HG03108 (cell line): ENCODE measurements at regions not wholly inside any gene's neighbourhood (a gene's known extent, or its start where the extent isn't known, plus 50 kb on each side); places are given as distances from the start of the nearest gene placed in this dataset.
"Not testable (repeated sequence)": the region's sequence is repeated elsewhere in the genome, so short reads cannot be mapped to it uniquely, and the experiment has no call there.

Source experiments
- ATAC-seq: cut with Tn5 transposase; IDR thresholded peaks from one replicate; pipeline ENCODE4 v1.9.1; 2021; ENCODE audit warnings: moderate library complexity; ENCODE audit not compliant: unreplicated experiment

GRCh38 chr5:62139741-62140140, 166.3 kb upstream of the KIF2A start:
- no peak for ATAC-seq

DNA sequence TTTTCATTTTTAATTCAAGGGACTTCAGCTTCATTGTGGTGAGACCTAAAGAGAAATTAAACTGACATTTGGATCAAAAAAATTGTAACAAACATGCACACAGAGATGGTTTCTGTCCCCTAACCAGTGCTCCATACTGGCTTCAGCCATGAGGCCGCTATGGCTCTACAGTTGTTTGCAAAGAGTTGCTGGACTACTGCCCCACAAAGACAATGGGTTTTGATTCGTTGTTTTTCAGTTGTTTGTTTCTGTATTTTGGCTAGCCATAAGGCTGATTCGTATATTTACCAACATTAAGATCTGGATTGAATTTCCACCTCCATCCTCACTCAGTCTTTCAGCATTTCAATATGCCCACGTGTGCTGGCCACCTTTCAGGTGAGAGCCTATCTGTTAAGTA, 163.7 kb upstream of the KIF2A start:
- ATAC-seq: no peak

GRCh38 chr5:62143268-62144229, 162.5 kb upstream of the KIF2A start:
- ATAC-seq: no peak

- no peak for ATAC-seq
These were observed 161.5 kb upstream of the KIF2A start for GRCh38 chr5:62144401-62145022.

DNA sequence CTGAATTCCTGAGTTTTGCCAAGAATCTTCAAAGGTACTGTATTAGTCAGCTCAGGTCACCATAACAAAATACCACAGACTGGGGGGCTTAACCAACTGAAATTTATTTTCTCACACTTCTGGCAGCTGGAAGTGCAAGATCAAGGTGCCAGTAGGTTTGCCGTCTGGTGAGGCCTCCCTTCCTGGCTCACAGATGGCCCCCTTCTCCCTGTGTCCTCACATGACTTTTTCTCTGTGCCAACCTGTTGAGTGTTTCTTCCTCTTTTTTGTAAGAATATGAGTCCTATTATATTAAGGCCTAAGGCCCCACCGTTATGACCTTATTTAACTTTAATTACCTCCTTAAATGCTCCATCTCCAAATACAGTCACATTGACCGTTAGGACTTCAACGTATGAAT, 156.1 kb upstream of the KIF2A start:
- ATAC-seq: no peak

DNA sequence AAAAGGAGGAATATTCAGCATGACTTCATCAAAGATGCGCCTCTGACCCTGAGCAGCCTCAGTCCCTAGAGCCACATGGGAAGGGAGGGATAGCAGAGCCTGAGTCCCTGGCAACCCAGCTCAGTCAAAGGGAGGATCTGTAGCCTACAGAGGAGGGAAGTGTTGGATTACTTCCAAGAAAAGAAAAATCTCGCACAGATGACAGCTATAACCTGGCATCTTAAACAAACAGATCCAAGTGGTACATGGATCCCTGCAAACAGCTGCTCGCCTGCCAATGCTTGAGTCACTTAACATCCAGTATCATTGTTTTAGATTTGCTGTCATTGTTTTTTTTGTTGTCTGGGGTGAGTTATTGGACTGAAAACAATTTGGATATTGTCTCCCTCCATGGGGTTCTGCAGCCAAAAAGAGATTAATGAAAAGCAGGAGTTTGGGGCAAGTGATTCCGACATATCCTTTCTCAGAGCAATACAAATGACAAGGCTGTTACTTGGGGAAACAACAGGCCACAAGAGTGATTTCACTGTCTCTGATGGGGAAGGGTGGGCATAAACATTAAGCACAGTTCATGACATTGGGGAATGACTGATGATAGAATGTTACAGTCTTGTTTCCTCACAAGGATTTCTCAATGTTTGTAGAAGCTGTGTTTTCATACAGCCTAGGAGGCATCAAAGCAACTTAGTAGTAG, 153.5 kb upstream of the KIF2A start:
- no peak for ATAC-seq

- ATAC-seq: no peak
These were observed 151.2 kb upstream of the KIF2A start for GRCh38 chr5:62154758-62155157.

DNA sequence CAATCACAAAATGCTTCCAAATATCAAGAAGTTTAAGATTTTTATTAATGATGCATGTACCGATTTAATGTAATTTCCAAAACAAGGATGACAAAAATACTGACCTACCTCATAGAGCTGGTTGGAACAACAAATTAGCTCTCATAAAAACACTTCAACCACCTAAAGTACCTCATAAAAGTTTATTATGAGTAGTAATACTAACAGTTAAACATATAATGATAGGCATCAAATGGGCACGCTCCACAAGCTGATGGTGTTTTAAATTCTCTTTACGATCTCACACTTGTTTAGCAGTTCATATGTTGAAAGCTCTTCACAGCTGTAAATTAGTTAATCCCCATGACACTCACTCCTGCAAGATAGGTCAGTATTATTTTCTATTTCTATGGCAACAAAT, 150.0 kb upstream of the KIF2A start:
- no peak for ATAC-seq

DNA sequence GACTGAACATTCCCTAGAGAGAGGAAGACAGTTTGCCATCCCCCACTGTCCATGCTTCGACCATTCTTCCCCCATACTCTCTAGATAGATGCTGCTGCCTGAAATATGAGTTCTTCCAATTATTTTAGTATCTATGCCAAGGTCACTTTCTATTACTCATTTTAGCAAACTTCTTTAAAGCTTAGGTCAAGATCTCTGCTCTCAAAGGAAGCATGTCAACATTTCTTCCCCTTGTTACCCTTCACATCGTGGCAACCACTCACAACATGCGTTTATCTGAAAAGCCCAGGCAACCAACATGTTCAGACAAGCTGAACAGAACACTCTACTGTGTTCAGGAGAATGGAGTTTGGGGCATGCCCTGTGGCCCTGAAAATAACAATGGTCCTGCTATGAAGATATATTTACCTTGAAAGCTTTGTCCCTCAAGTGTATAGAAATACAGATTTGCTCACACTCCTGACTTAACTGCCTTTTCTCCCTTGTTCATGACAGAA, 138.4 kb upstream of the KIF2A start:
- ATAC-seq: no peak

DNA sequence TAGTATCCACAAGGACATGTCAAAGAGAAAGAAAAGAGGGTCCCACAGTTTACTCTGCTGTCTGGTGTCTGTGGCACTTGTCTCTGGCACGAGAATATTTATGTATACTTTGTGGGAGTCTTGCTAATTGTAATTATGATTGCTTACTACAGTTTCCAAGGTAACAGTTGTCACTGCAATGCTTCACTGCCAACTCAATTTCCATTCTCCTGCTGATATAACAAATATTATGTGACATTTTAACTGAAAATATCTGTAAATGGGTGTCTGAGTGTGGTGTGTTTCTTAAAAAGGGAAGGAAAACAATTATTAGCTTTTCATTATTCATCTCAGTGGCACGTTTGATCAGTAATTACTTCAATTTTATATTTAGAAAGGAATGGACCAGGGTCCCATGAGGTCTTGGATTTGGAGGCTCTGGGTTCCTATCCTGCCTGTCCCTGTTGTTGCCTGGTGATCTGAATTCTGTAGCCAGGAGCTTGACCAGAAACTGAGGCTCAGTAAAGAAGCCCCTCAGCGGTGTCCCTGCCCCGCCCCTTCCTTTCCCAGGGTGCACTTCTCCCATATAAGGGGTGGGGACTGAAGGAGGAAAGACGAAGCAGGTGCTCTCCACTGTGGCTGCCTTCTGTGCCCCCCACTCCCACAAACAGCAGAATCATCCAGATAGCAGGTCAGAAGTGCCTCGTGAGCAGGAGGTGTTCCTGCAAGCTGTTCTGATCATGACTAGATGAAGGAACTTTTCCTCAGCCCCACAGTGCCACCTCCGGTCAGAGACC, 137.3 kb upstream of the KIF2A start:
- no peak for ATAC-seq

DNA sequence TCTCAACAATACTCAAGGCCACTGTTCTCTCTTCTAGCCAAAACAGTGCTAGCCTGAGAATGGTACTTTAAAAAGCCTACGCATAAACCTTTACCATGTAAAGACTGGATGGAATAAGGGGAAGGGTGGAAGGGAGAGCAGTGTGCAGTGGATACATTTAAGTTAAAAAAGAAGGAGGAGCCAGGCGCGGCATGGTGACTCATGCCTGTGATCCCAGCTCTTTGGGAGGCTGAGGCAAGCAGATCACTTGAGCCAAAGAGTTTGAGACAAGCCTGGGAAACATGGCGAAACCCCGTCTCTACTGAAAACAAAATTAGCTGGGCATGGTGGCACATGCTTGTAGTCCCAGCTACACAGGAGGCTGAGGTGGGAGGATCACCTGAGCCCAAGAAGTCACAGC, 127.7 kb upstream of the KIF2A start:
- no peak for ATAC-seq

- ATAC-seq: no peak
These were observed 123.2 kb upstream of the KIF2A start for GRCh38 chr5:62182802-62183201.

DNA sequence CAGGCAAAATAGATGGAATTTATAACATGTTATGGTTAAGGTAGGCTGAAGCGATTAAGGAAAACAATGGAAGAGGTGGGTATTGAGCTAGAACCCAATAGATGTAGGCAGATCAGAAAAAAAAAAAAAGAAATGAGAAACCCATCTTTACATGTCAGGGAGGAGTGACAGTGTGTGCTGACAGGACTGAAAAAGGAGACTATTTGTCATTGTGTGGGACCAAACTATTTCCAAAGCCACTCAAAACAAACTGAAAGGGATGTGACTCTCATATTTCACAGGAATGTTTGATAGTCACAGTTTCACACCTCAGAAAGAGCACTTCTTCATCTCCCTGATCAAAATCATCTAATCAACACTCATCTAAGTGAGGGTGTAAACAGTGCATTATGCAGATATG, 122.3 kb upstream of the KIF2A start:
- ATAC-seq: no peak

GRCh38 chr5:62184444-62184843, 121.6 kb upstream of the KIF2A start:
- ATAC-seq: no peak

DNA sequence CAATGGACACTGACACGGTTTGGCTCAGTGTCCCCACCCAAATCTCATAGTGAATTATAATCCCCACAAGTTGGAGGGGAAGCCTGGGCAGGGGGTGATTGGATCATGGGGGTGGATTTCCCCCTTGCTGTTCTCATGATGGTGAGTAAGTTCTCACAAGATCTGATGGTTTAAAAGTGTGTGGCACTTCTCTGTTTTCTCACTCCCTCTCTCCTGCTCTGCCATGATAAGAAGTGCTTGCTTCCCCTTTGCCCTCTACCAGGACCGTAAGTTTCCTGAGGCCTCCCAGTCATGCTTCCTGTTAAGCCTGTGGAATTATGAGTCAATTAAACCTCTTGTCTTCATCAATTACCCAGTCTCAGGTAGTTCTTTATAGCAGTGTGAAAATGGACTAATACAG, 115.8 kb upstream of the KIF2A start:
- ATAC-seq: no peak

- ATAC-seq: no peak
These were observed 115.1 kb upstream of the KIF2A start for GRCh38 chr5:62190931-62191330.

- ATAC-seq: no peak
These were observed 113.0 kb upstream of the KIF2A start for GRCh38 chr5:62192958-62193357.

GRCh38 chr5:62196532-62196931, 109.5 kb upstream of the KIF2A start:
- not testable (repeated sequence) for ATAC-seq

DNA sequence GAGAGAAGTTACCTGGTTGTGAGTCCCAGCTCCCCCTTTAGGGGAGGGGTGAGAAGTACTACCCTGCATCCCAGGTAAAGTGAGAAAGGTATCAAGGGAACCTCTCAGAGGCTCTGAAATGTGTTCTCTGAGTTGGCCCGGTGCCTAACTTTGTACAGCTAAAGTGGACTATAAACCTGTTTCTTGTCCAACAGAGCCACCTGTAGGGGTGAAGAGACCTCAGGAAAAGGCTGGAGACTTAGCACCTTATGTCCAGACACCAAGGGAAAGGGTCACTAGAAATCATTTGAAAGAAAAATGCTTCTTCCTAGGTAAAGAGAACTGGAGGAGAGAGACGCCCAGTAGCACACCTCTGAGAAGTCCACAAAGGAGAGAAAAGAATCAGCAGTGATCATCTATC, 108.3 kb upstream of the KIF2A start:
- no peak for ATAC-seq

DNA sequence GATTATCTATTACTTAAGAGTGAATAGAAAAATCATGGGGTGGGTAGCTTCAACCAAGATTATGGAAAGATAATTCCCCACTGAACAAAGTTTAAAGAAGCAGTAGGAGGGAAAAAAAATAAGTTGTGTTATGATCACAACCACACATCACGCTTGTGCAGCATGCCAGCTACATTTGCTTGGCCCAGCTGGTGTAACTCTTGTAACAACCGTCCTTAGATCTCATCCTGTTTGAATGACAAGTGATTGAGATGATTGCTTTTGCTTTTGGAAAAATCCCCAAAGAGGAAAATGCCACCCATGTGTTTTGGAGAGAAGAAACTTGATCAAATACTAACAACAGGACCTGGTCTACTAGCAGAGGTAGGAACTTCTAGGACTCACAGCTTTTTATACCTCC, 107.6 kb upstream of the KIF2A start:
- ATAC-seq: no peak
